AG04450 (cell line): ENCODE measurements at regions not wholly inside any gene's neighbourhood (a gene's known extent, or its start where the extent isn't known, plus 50 kb on each side); places are given as distances from the start of the nearest gene placed in this dataset.

Experiments used
- CTCF ChIA-PET: fragments of 300-600, 350-600 bp; formaldehyde crosslinking; extraction: SDS; loops from one replicate; lab custom pipeline; 2022; ENCODE audit warnings: antibody characterized with exemption, inconsistent platforms; lab: Charles Lee
- POLR2A ChIA-PET: fragments of 350-600 bp; formaldehyde crosslinking; extraction: SDS; loops from one replicate; lab custom pipeline; 2021; ENCODE audit warnings: antibody characterized with exemption, inconsistent platforms; lab: Yijun Ruan, JAX
- DNase-seq: peaks from one replicate; pipeline ENCODE4 v3.0.0-alpha.2; 2011; ENCODE audit warnings: low read depth, low spot score
- H3K27ac ChIP-seq: one replicate; pipeline ENCODE4 v1.5.1; 2012; ENCODE audit warnings: low read depth, low read length, control low read depth
- H3K27me3 ChIP-seq: one replicate; pipeline ENCODE4 v1.6.0; 2012; ENCODE audit warnings: low read length; ENCODE audit not compliant: control insufficient read depth, insufficient read depth
- H3K4me3 ChIP-seq: 2 replicates; pipeline ENCODE4 v1.5.1; 2011; ENCODE audit warnings: mild to moderate bottlenecking, low read depth, low read length, control low read depth
- H3K9me3 ChIP-seq: 2 replicates; pipeline ENCODE4 v1.5.1; 2012; ENCODE audit warnings: low read length; ENCODE audit not compliant: control insufficient read depth, insufficient read depth
- TF ChIP-seq, protein P1 (sequence below): IDR thresholded peaks from 2 replicates; pipeline ENCODE4 v1.5.1; 2011; ENCODE audit warnings: low read depth, low read length, control low read depth, inconsistent platforms

DNA sequence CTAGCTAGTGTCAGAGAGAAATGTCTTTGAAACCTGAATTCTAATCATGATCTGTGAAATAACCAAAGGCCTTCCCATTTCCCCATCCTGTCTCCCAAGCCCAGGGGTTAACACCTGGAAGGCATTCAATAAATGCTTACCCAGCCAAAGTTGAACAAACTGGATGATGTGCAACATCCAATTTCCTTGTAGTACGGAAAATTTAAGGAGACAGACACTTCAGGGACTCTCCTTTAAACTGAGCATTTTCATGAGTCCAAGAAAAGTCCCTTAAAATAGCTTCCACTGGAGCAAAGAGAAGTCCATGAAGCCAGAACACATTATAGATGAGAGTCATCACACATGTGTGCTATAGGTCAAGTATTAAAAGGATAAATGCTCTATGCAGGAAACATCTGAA is 271.2 kb downstream of the RAB28 start:
- ChIA-PET CTCF (no interaction called here), POLR2A (no interaction called here)
- H3K27me3 ChIP-seq = no peaks in the 10 kb centered on the region
- no peak overlapping the region for H3K27ac ChIP-seq
- peaks cover 6% of the 10 kb centered on the region; the same call in 1 of the 2 replicates for H3K9me3 ChIP-seq
- TF ChIP-seq, protein P1, sequence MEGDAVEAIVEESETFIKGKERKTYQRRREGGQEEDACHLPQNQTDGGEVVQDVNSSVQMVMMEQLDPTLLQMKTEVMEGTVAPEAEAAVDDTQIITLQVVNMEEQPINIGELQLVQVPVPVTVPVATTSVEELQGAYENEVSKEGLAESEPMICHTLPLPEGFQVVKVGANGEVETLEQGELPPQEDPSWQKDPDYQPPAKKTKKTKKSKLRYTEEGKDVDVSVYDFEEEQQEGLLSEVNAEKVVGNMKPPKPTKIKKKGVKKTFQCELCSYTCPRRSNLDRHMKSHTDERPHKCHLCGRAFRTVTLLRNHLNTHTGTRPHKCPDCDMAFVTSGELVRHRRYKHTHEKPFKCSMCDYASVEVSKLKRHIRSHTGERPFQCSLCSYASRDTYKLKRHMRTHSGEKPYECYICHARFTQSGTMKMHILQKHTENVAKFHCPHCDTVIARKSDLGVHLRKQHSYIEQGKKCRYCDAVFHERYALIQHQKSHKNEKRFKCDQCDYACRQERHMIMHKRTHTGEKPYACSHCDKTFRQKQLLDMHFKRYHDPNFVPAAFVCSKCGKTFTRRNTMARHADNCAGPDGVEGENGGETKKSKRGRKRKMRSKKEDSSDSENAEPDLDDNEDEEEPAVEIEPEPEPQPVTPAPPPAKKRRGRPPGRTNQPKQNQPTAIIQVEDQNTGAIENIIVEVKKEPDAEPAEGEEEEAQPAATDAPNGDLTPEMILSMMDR = no peak
- H3K4me3 ChIP-seq = no peak overlapping the region
- no peak for DNase-seq

DNA sequence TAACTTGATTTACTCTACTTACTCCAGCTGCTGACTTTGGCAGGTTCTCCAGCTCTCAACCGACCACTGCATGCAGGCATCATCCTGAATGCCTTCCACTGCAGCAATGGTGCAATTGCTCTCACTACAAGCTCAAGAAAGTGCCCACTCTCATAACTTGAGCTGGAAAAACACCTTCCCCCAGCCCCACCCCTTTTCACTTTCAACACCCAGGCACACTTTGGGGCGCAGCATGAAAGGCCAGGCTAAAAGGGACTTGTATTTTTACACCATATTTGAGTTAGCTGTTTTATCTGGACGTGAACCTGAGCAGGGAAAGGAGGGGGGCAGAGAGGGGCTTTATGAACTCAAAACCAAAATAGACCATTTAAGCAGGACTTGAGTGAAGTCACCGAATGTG is 274.5 kb downstream of the RAB28 start:
- POLR2A ChIA-PET = no interaction called here
- no peak overlapping the region for H3K27ac ChIP-seq
- no peak overlapping the region for H3K4me3 ChIP-seq
- DNase-seq = no peak
- CTCF ChIA-PET = no interaction called here
- peaks cover 4% of the 10 kb centered on the region; the same call in 1 of the 2 replicates for H3K9me3 ChIP-seq
- H3K27me3 ChIP-seq = no peaks in the 10 kb centered on the region
- TF ChIP-seq, protein P1 = no peak

DNA sequence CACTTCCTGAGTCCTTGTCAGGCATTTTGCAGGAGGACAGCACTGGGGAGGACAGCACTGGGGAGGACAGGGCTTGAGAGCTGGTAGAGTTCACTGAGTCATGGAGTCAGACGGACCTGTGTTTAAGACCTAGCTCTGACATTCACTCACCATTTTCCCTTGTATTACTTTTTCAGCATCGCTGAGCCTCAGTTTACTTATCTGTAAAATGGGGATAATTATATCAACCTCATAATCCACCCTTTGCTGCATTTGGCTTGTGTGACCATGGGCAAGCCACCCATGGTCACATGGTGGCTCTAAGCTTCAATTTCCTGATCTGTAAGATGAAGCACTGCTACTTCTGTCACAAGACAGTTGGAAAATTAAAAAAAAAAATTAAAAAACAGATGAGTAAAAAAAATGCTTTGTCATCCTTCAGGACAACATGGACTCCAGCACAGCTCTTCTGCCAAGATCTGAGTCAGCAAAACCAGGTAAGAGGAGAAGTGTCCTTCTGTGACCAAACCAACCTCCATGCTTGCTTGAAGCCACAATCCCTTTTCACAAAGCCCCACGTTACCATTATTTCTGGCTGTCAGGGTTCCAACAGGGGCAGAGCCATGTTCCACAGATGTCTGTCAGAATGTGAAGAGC is 275.5 kb downstream of the RAB28 start:
- H3K4me3 ChIP-seq = no peak overlapping the region
- peaks cover 3% of the 10 kb centered on the region; the same call in 1 of the 2 replicates for H3K9me3 ChIP-seq
- DNase-seq = no peak
- H3K27ac ChIP-seq = no peak overlapping the region
- TF ChIP-seq, protein P1 = no peak
- ChIA-PET POLR2A (interaction anchor here (0.6 kb wide), 1 partner anchor 32 kb away, joined by 3 read pairs; no protein-coding TSS in a partner anchor), CTCF (no interaction called here)
- H3K27me3 ChIP-seq = no peaks in the 10 kb centered on the region

DNA sequence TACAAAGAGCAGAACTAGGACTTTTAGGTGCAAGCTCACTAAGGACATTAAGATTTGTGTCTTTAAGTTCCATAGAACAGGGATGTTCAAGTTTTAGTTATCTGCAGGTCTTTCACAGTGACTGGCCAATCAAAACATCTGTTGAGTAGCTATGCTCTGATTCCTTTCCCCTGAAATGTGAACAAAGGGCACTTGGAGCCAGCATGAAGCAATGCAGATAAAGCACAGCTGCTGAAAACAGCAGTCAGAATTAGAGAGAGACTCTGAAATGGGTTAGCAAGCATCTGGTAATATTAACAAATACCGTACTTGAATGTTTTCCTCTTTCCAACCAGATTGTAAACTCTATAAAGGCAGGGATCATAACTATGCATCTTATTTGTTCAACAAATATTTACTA is 276.9 kb downstream of the RAB28 start:
- ChIA-PET POLR2A (no interaction called here), CTCF (no interaction called here)
- TF ChIP-seq, protein P1 = no peak
- Histone ChIP-seq H3K27me3 (no peaks in the 10 kb centered on the region), H3K27ac (no peak overlapping the region), H3K4me3 (no peak overlapping the region), H3K9me3 (peaks cover 3% of the 10 kb centered on the region; the same call in 1 of the 2 replicates)
- no peak for DNase-seq

DNA sequence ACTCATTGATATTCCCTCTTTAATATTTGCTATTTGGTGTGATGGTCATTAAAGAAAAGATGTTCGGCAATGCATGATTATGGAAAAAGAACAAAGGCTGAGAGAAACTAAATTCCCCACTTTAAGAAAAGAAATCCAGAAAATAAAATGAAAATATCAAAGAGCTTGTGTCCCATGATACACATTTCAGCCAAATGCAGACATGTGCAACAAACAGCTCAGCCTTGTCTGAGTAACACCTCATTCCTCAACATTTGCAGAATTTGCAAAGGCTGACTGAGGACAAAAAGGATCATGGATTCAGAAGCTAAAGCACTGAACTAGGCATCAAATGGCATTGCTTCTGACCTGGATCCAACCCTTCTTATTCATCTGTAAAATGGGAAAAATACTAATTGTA is 281.0 kb downstream of the RAB28 start:
- no peak overlapping the region for H3K27ac ChIP-seq
- ChIA-PET CTCF (no interaction called here), POLR2A (no interaction called here)
- TF ChIP-seq, protein P1 = no peak
- no peaks in the 10 kb centered on the region for H3K27me3 ChIP-seq
- no peak for DNase-seq
- H3K4me3 ChIP-seq = no peak overlapping the region
- H3K9me3 ChIP-seq = no peaks in the 10 kb centered on the region
